ENCODE measurements at regions not wholly inside any gene's neighbourhood (a gene's known extent, or its start where the extent isn't known, plus 50 kb on each side); places are given as distances from the start of the nearest gene placed in this dataset.

- no peak for FAIRE-seq
Measured at GRCh38 chr17:14498812-14499211, 197.9 kb downstream of the HS3ST3B1 start.

GRCh38 chr17:14494161-14494560 lies 193.3 kb downstream of the HS3ST3B1 start:
- FAIRE-seq = no peak
- no peak for TF ChIP-seq POLR2A (IDR thresholded peaks at IDR 0.05; ENCODE audit: low read depth, low read length)

More at GRCh38 chr17:14498812-14499211, 197.9 kb downstream of the HS3ST3B1 start:
- DNase-seq (ENCODE audit: insufficient read length, low spot score) = no peak
- no peak for TF ChIP-seq POLR2A (IDR thresholded peaks at IDR 0.05; ENCODE audit: low read depth, low read length)

DNA sequence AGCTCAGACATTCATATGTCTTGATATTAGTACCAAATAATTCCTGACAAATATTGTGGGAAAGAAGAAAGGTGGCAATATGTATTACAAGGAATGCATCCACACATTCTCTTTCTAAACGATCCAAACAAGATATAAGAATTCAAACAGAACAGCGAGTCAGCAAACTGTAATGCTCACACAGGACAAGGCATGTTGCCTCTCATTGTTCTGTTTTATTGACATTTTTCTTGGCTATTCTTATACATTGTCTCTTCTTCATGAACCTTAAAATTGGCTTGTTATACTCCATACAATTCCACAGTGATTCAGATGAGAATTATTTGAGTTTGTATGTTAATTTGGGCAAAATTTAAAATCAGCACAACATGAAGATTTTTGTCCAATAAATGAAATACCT lies 189.1 kb downstream of the HS3ST3B1 start:
- FAIRE-seq = no peak
- no peak for TF ChIP-seq POLR2A (IDR thresholded peaks at IDR 0.05; ENCODE audit: low read depth, low read length)

More at GRCh38 chr17:14494161-14494560, 193.3 kb downstream of the HS3ST3B1 start:
- no peak for DNase-seq (ENCODE audit: insufficient read length, low spot score)

GRCh38 chr17:14488958-14489550 lies 188.2 kb downstream of the HS3ST3B1 start:
- FAIRE-seq (no peak), DNase-seq (ENCODE audit: insufficient read length, low spot score) (no peak)
- no peak for TF ChIP-seq POLR2A (IDR thresholded peaks at IDR 0.05; ENCODE audit: low read depth, low read length)

More for the DNA sequence above, 189.1 kb downstream of the HS3ST3B1 start:
- no peak for DNase-seq (ENCODE audit: insufficient read length, low spot score)

GRCh38 chr17:14487068-14487467 lies 186.2 kb downstream of the HS3ST3B1 start:
- no peak for TF ChIP-seq POLR2A (IDR thresholded peaks at IDR 0.05; ENCODE audit: low read depth, low read length)
- DNase-seq (ENCODE audit: insufficient read length, low spot score) (no peak), FAIRE-seq (no peak)

GRCh38 chr17:14482715-14483114 lies 181.8 kb downstream of the HS3ST3B1 start:
- TF ChIP-seq POLR2A (IDR thresholded peaks at IDR 0.05; ENCODE audit: low read depth, low read length) = no peak
- DNase-seq (ENCODE audit: insufficient read length, low spot score) (no peak), FAIRE-seq (no peak)

DNA sequence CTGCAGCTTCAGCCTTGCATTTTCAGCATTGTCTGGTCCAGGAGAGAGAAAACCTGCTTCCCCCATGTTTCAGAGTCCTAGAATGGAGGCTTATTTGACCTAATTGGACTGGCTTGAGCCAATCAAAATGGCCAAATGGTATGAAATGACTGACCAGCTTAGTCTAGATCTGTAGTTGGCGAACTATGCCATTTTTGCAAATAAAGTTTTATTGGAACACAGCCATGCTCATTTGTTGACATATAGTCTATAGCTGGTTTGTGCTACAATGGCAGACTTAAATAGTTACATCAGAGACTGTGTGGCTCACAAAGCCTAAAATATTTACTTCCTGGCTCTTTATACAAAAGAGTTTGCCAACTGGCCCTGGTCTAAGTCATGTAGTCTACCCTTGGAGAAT lies 180.8 kb downstream of the HS3ST3B1 start:
- no peak for DNase-seq (ENCODE audit: insufficient read length, low spot score)
- no peak for FAIRE-seq
- TF ChIP-seq POLR2A (IDR thresholded peaks at IDR 0.05; ENCODE audit: low read depth, low read length) = no peak

DNA sequence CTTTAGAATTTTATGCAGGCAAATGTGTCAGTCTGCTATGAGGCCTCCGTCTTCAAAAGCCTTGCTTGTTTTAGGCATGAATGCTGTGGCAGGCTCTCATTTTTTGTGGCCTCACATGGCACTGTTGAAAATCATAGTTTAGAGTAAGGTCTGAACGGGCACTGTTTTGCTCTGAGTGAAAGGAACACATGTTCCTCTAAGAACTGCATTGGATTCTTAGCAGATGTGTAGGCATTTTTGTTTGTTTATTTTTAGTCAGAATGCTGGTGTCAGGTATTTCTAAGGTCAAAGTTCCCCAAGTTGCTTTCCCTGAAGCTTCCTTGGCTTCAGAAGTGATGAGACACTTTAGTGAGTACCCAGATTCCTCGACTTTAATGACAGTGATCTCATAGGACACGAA lies 173.7 kb downstream of the HS3ST3B1 start:
- no peak for TF ChIP-seq POLR2A (IDR thresholded peaks at IDR 0.05; ENCODE audit: low read depth, low read length)
- FAIRE-seq (no peak), DNase-seq (ENCODE audit: insufficient read length, low spot score) (no peak)

GRCh38 chr17:14471052-14471451 lies 170.2 kb downstream of the HS3ST3B1 start:
- FAIRE-seq = no peak
- no peak for TF ChIP-seq POLR2A (IDR thresholded peaks at IDR 0.05; ENCODE audit: low read depth, low read length)
- no peak for DNase-seq (ENCODE audit: insufficient read length, low spot score)

DNA sequence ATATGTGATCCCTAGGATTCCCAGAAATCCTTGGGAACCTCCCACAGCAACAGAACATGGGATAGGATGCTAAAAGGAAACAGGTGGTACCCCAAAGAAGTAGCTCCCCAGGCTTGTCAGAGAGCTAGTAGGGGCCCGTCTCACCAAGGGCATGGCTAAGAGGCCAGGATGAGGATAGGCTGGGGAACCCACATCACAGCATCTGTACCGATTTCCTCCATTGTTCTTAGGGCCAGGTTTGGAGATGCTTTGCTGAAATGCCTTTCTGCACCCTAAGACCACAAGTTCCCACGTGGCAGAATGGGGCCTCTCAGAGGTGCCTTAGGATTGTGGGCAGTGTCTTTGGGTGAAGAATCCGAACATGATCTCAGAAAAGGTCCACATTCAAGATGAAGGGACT lies 169.5 kb downstream of the HS3ST3B1 start:
- TF ChIP-seq POLR2A (IDR thresholded peaks at IDR 0.05; ENCODE audit: low read depth, low read length) = no peak
- DNase-seq (ENCODE audit: insufficient read length, low spot score) (no peak), FAIRE-seq (no peak)

DNA sequence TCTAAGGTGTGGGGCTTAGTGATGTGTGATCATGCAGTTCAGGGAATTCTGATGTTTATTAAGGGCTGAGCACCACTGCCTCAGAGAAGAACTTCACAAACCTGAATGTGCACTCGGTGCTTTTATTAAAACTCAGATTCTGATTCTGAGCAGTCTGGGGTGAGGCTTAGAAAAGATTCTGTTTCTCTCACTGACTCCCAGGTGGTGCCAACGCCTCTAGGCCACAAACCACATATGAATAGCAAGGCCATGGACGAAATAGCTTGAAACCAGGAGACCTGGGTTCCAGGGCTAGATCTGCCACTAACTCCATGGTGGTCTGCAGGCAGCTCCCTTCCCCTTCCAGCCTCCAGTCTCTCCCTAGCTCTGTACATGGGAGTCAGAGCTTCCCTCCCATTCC lies 169.1 kb downstream of the HS3ST3B1 start:
- DNase-seq (ENCODE audit: insufficient read length, low spot score) (no peak), FAIRE-seq (no peak)
- no peak for TF ChIP-seq POLR2A (IDR thresholded peaks at IDR 0.05; ENCODE audit: low read depth, low read length)

GRCh38 chr17:14468858-14469257 lies 168.0 kb downstream of the HS3ST3B1 start:
- no peak for TF ChIP-seq POLR2A (IDR thresholded peaks at IDR 0.05; ENCODE audit: low read depth, low read length)
- FAIRE-seq (no peak), DNase-seq (ENCODE audit: insufficient read length, low spot score) (no peak)

GRCh38 chr17:14461227-14461548 lies 160.3 kb downstream of the HS3ST3B1 start:
- TF ChIP-seq POLR2A (IDR thresholded peaks at IDR 0.05; ENCODE audit: low read depth, low read length) = no peak
- FAIRE-seq = no peak
- no peak for DNase-seq (ENCODE audit: insufficient read length, low spot score)

GRCh38 chr17:14460516-14461226 lies 159.8 kb downstream of the HS3ST3B1 start:
- no peak for FAIRE-seq
- no peak for TF ChIP-seq POLR2A (IDR thresholded peaks at IDR 0.05; ENCODE audit: low read depth, low read length)
- no peak for DNase-seq (ENCODE audit: insufficient read length, low spot score)

DNA sequence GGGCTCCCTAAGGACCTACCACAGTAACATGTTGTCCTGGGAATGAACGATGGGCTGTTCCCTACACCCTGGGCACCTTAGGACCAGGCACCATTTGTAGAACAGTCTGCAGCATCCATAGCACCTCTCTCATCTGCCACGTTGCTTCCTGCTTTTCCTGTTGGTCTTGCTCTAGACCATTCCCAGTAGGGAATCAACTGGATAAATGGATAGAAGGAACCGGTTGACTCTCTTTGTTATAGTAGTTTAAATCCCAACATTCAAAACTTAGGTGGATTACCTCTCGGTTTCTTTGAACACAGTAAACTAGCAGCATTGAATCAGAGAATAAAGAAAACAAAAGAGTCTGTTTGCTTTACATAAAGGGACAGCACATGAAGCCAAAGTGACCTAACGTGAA lies 159.1 kb downstream of the HS3ST3B1 start:
- no peak for DNase-seq (ENCODE audit: insufficient read length, low spot score)
- TF ChIP-seq POLR2A (IDR thresholded peaks at IDR 0.05; ENCODE audit: low read depth, low read length) = no peak
- no peak for FAIRE-seq
